ENCODE measurements at regions not wholly inside any gene's neighbourhood (a gene's known extent, or its start where the extent isn't known, plus 50 kb on each side); places are given as distances from the start of the nearest gene placed in this dataset.

DNA sequence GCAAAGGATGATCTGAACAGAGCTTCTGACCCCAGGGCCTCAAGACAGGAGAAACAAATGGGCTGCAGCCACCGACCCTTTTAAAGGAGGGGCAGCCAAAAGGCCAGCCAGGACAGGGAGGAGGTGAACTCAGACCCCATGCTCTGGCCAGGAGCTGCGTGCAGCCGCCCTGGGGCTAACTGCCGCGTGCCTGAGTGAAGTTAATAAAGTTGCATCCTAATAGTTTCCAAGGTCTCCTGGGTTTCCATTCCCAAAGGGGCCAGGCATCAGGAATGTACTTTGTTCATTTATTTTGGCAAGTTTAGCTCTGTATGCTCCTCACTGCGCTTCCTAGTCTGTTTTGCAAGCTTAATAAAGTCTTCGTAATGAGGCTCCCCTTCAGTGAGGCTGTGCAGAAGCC lies 60.7 kb downstream of the EN1 start:
- TF ChIP-seq, protein P1, sequence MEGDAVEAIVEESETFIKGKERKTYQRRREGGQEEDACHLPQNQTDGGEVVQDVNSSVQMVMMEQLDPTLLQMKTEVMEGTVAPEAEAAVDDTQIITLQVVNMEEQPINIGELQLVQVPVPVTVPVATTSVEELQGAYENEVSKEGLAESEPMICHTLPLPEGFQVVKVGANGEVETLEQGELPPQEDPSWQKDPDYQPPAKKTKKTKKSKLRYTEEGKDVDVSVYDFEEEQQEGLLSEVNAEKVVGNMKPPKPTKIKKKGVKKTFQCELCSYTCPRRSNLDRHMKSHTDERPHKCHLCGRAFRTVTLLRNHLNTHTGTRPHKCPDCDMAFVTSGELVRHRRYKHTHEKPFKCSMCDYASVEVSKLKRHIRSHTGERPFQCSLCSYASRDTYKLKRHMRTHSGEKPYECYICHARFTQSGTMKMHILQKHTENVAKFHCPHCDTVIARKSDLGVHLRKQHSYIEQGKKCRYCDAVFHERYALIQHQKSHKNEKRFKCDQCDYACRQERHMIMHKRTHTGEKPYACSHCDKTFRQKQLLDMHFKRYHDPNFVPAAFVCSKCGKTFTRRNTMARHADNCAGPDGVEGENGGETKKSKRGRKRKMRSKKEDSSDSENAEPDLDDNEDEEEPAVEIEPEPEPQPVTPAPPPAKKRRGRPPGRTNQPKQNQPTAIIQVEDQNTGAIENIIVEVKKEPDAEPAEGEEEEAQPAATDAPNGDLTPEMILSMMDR (IDR thresholded peaks at IDR 0.05; ENCODE audit: low read depth, low read length, poor library complexity, severe bottlenecking) = no peak
- TF ChIP-seq EZH2phosphoT487 (IDR thresholded peaks at IDR 0.05; ENCODE audit: borderline replicate concordance, low read length) = no peak

Data from DOHH2 (cell line).